GM12878 (cell line): ENCODE measurements at regions not wholly inside any gene's neighbourhood (a gene's known extent, or its start where the extent isn't known, plus 50 kb on each side); places are given as distances from the start of the nearest gene placed in this dataset.
"Not testable (repeated sequence)": the region's sequence is repeated elsewhere in the genome, so short reads cannot be mapped to it uniquely, and the experiment has no call there.

ENCODE experiments used
- CBFB ChIP-seq: IDR thresholded peaks from 2 replicates; pipeline ENCODE4 v1.6.1; 2016; ENCODE audit warnings: antibody characterized with exemption, low read depth
- EZH2 ChIP-seq: IDR thresholded peaks from 2 replicates; pipeline ENCODE4 v1.6.1; 2012; ENCODE audit warnings: low read depth, mild to moderate bottlenecking, control low read depth, inconsistent platforms, low read length, borderline replicate concordance; ENCODE audit not compliant: control insufficient read depth
- FOXK2 ChIP-seq: fragments of 450-650 bp; IDR thresholded peaks from 2 replicates; pipeline ENCODE4 v1.6.1; 2017; ENCODE audit warnings: mild to moderate bottlenecking, moderate library complexity
- RAD21 ChIP-seq: IDR thresholded peaks from 2 replicates; pipeline ENCODE4 v1.6.1; 2011; ENCODE audit warnings: mild to moderate bottlenecking, low read depth, low read length, moderate library complexity; ENCODE audit not compliant: insufficient read depth
- TF ChIP-seq, protein P1 (sequence below), 3 experiments: IDR thresholded peaks in 2 of 3; conservative IDR thresholded peaks in 1 of 3; 2 replicates each; pipeline ENCODE4 v1.5.1; 2011; ENCODE audit warnings: low read depth in 3 of 3, low read length in 3 of 3, mild to moderate bottlenecking in 3 of 3, control low read depth in 2 of 3, moderate library complexity in 2 of 3, inconsistent platforms in 1 of 3, mixed read lengths in 1 of 3; ENCODE audit not compliant: control insufficient read depth in 2 of 3, insufficient read depth in 1 of 3; ENCODE audit errors: extremely low read depth in 1 of 3
- TF ChIP-seq, protein P2 (sequence below): fragments of 450-650 bp; conservative IDR thresholded peaks from 2 replicates; pipeline ENCODE4 v1.6.1; 2017; ENCODE audit warnings: mild to moderate bottlenecking, moderate library complexity

DNA sequence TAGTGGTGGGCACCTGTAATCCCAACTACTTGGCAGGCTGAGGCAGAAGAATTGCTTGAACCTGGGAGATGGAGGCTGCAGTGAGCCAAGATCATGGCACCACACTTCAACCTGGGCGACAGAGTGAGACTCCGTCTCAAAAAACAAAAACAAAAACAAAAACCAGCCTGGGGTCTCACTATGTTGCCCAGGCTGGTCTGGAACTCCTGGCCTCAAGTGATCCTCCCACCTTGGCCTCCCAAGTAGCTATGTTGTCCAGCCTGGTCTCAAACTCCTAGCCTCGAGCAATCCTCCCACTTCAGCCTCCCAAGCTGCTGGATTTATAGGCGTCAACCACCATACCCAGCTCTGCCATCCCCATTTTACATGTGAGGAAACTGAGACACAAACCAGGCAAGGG is 64.9 kb downstream of the PTPRS start:
- TF ChIP-seq CBFB, EZH2, RAD21, FOXK2: not testable (repeated sequence)
- TF ChIP-seq, protein P1, sequence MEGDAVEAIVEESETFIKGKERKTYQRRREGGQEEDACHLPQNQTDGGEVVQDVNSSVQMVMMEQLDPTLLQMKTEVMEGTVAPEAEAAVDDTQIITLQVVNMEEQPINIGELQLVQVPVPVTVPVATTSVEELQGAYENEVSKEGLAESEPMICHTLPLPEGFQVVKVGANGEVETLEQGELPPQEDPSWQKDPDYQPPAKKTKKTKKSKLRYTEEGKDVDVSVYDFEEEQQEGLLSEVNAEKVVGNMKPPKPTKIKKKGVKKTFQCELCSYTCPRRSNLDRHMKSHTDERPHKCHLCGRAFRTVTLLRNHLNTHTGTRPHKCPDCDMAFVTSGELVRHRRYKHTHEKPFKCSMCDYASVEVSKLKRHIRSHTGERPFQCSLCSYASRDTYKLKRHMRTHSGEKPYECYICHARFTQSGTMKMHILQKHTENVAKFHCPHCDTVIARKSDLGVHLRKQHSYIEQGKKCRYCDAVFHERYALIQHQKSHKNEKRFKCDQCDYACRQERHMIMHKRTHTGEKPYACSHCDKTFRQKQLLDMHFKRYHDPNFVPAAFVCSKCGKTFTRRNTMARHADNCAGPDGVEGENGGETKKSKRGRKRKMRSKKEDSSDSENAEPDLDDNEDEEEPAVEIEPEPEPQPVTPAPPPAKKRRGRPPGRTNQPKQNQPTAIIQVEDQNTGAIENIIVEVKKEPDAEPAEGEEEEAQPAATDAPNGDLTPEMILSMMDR (IDR thresholded peaks at IDR 0.05 in 2 of 3, conservative IDR thresholded peaks at IDR 0.05 in 1 of 3; ENCODE audit: control insufficient read depth in 2 of 3, extremely low read depth in 1 of 3, insufficient read depth in 1 of 3, low read depth in 3 of 3, low read length in 3 of 3): not testable (repeated sequence)
- TF ChIP-seq, protein P2, sequence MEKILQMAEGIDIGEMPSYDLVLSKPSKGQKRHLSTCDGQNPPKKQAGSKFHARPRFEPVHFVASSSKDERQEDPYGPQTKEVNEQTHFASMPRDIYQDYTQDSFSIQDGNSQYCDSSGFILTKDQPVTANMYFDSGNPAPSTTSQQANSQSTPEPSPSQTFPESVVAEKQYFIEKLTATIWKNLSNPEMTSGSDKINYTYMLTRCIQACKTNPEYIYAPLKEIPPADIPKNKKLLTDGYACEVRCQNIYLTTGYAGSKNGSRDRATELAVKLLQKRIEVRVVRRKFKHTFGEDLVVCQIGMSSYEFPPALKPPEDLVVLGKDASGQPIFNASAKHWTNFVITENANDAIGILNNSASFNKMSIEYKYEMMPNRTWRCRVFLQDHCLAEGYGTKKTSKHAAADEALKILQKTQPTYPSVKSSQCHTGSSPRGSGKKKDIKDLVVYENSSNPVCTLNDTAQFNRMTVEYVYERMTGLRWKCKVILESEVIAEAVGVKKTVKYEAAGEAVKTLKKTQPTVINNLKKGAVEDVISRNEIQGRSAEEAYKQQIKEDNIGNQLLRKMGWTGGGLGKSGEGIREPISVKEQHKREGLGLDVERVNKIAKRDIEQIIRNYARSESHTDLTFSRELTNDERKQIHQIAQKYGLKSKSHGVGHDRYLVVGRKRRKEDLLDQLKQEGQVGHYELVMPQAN: not testable (repeated sequence)
